ENCODE measurements at regions not wholly inside any gene's neighbourhood (a gene's known extent, or its start where the extent isn't known, plus 50 kb on each side); places are given as distances from the start of the nearest gene placed in this dataset.
A peak's percentile ranks its signal among the peaks of the same experiment; 100 is the strongest.

GRCh38 chr6:20306491-20306890, 94.2 kb upstream of the MBOAT1 start:
- DNase-seq (ENCODE audit: extremely low spot score), result no peak
- TF ChIP-seq, protein P1, sequence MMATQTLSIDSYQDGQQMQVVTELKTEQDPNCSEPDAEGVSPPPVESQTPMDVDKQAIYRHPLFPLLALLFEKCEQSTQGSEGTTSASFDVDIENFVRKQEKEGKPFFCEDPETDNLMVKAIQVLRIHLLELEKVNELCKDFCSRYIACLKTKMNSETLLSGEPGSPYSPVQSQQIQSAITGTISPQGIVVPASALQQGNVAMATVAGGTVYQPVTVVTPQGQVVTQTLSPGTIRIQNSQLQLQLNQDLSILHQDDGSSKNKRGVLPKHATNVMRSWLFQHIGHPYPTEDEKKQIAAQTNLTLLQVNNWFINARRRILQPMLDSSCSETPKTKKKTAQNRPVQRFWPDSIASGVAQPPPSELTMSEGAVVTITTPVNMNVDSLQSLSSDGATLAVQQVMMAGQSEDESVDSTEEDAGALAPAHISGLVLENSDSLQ (IDR thresholded peaks at IDR 0.05), result no peak
- no peak for TF ChIP-seq LEF1 (IDR thresholded peaks at IDR 0.05; ENCODE audit: borderline replicate concordance)
- no peak for TF ChIP-seq FOXA1 (IDR thresholded peaks at IDR 0.05)
- TF ChIP-seq CTBP1 (IDR thresholded peaks at IDR 0.05; ENCODE audit: borderline replicate concordance), result no peak
- no peak for TF ChIP-seq ARNT (IDR thresholded peaks at IDR 0.05)
- no peak for TF ChIP-seq TARDBP (IDR thresholded peaks at IDR 0.05)
- no peak for TF ChIP-seq L3MBTL2 (conservative IDR thresholded peaks at IDR 0.05)
- no peak for TF ChIP-seq NFRKB (IDR thresholded peaks at IDR 0.05)
- TF ChIP-seq HDGF (IDR thresholded peaks at IDR 0.05; ENCODE audit: borderline replicate concordance), result no peak
- ChIA-PET POLR2A (no interaction called here), CTCF (no interaction called here)

DNA sequence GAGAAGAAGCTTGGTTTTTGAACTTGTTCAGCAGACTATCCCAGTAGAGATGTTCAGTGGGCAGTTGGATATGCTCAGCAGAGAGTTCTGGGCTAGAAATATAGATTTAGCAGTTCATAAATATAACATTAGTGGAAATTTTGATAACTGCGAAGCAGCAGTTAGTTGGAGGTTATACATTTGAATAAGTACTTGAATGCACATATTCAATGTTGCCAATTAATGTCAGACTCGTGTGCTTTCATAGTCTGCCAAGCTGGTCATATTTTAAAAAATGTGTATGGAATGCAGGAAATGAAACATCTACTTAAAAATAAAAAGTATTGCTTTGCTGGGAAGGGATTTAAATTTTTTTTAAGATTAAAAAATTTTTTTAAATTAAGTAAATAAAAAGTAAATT, 92.5 kb upstream of the E2F3 start:
- ChIA-PET CTCF (no interaction called here), POLR2A (no interaction called here)
- TF ChIP-seq SUZ12 (IDR thresholded peaks at IDR 0.05) (no peak), HDGF (IDR thresholded peaks at IDR 0.05; ENCODE audit: borderline replicate concordance) (no peak), L3MBTL2 (conservative IDR thresholded peaks at IDR 0.05) (no peak), CTBP1 (IDR thresholded peaks at IDR 0.05; ENCODE audit: borderline replicate concordance) (no peak)
- DNase-seq (ENCODE audit: extremely low spot score), result no peak

DNA sequence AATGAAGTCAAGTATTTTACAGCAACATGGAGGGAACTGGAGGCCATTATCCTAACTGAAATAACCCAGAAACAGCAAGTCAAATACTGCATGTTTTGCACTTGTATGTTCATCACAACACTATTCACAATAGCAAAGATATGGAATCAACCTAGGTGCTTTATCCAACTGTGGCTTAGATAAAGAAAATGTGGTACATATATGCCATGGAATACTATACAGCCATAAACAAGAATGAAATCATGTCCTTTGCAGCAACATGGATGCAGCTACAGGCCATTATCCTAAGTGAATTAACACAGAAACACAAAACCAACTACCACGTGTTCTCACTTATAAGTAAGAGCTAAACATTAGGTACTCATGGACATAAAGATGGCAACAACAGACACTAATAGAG, 91.5 kb upstream of the E2F3 start:
- CTCF ChIA-PET, result no interaction called here
- no peak for TF ChIP-seq FOXA1 (IDR thresholded peaks at IDR 0.05)
- TF ChIP-seq NFRKB (IDR thresholded peaks at IDR 0.05), result no peak
- no peak for TF ChIP-seq ZNF384 (IDR thresholded peaks at IDR 0.05)
- no peak for TF ChIP-seq TARDBP (IDR thresholded peaks at IDR 0.05)
- no peak for TF ChIP-seq L3MBTL2 (conservative IDR thresholded peaks at IDR 0.05)
- no peak for TF ChIP-seq ARNT (IDR thresholded peaks at IDR 0.05)
- TF ChIP-seq ELF4 (IDR thresholded peaks at IDR 0.05), result no peak
- POLR2A ChIA-PET, result no interaction called here
- DNase-seq (ENCODE audit: extremely low spot score), result no peak

- no peak for DNase-seq (ENCODE audit: extremely low spot score)
- TF ChIP-seq SUZ12 (IDR thresholded peaks at IDR 0.05), result no peak
- no peak for TF ChIP-seq ZNF384 (IDR thresholded peaks at IDR 0.05)
- no peak for TF ChIP-seq HDGF (IDR thresholded peaks at IDR 0.05; ENCODE audit: borderline replicate concordance)
- TF ChIP-seq SP1 (IDR thresholded peaks at IDR 0.05), result no peak
- TF ChIP-seq TARDBP (IDR thresholded peaks at IDR 0.05), result no peak
- no peak for TF ChIP-seq FOXA1 (IDR thresholded peaks at IDR 0.05)
- no peak for TF ChIP-seq LEF1 (IDR thresholded peaks at IDR 0.05; ENCODE audit: borderline replicate concordance)
- no peak for TF ChIP-seq NFRKB (IDR thresholded peaks at IDR 0.05)
- TF ChIP-seq, protein P1 (IDR thresholded peaks at IDR 0.05), result no peak
- ChIA-PET POLR2A (no interaction called here), CTCF (interaction anchor here (1.1 kb wide), 1 partner anchor 215 kb away, joined by 3 read pairs; no protein-coding TSS in a partner anchor)
These were observed 89.1 kb upstream of the E2F3 start for GRCh38 chr6:20312606-20313005.

DNA sequence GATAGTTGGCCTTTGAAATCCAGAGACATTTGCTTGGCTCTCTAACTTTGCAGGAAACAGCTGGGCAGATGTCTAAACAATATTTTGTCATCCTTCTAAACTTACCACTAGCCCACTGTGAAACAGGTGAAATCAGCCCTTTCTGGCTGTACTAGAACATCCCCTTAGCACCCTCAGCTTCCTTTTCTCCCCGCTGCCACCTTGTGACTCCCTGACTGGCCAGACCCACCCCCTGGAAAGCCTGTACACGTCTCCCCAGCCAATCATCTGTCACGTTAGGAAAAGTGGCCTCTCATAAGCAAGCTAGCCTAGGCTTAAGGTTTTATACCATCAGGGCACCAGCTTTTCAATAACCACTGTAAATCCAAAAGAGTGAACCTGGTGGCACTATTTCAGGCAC, 88.6 kb upstream of the E2F3 start:
- CTCF ChIA-PET, result interaction anchor here (1.1 kb wide), 1 partner anchor 215 kb away, joined by 3 read pairs; no protein-coding TSS in a partner anchor
- POLR2A ChIA-PET, result no interaction called here
- no peak for DNase-seq (ENCODE audit: extremely low spot score)
- TF ChIP-seq BHLHE40 (IDR thresholded peaks at IDR 0.05; ENCODE audit: borderline replicate concordance), result no peak
- no peak for TF ChIP-seq SP1 (IDR thresholded peaks at IDR 0.05)
- TF ChIP-seq ARNT (IDR thresholded peaks at IDR 0.05), result no peak
- TF ChIP-seq FOXM1 (IDR thresholded peaks at IDR 0.05; ENCODE audit: borderline replicate concordance), result no peak
- TF ChIP-seq CTBP1 (IDR thresholded peaks at IDR 0.05; ENCODE audit: borderline replicate concordance), result no peak
- no peak for TF ChIP-seq L3MBTL2 (conservative IDR thresholded peaks at IDR 0.05)
- no peak for TF ChIP-seq NFRKB (IDR thresholded peaks at IDR 0.05)

DNA sequence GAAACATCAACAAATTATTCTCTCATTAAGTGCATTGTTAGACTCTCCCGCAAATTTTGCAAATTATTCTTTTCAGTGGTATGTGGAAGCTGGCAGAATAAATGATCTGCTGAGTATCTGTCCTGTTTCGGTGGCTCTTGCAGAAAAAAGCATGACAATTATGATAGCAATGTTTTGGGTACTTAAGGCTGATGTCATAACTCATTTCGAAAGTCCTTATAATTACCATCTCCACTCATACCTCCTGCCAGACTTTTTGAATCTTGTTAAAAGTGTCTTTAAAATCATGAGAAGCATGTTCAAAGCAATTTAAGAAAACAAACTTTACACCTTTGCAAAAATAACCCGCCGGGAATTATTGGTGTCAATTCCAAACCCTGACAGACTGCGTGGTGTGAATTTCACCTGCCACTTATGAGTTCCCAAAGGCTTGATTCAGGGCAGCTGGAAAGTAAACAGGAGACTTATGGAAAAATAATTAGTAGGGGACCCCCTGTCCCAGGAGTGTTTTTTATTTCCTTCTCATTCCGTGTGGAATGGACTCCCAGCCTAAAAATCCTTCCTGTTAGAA, 87.6 kb upstream of the E2F3 start:
- TF ChIP-seq, protein P1 (IDR thresholded peaks at IDR 0.05), result peak; percentile 14; the same call in 1 of the 2 replicates
- TF ChIP-seq ARNT (IDR thresholded peaks at IDR 0.05), result no peak
- TF ChIP-seq FOXM1 (IDR thresholded peaks at IDR 0.05; ENCODE audit: borderline replicate concordance), result no peak
- ChIA-PET POLR2A (no interaction called here), CTCF (interaction anchor here (0.6 kb wide), 1 partner anchor 31 kb away, joined by 3 read pairs; no protein-coding TSS in a partner anchor)
- DNase-seq (ENCODE audit: extremely low spot score), result no peak

GRCh38 chr6:20314866-20315845, 86.5 kb upstream of the E2F3 start:
- DNase-seq (ENCODE audit: extremely low spot score), result no peak
- CTCF ChIA-PET, result no interaction called here
- POLR2A ChIA-PET, result no interaction called here
- TF ChIP-seq NFRKB (IDR thresholded peaks at IDR 0.05) (no peak), L3MBTL2 (conservative IDR thresholded peaks at IDR 0.05) (no peak), LEF1 (IDR thresholded peaks at IDR 0.05; ENCODE audit: borderline replicate concordance) (no peak), FOXA1 (IDR thresholded peaks at IDR 0.05) (no peak), BHLHE40 (IDR thresholded peaks at IDR 0.05; ENCODE audit: borderline replicate concordance) (no peak), FOXK2 (IDR thresholded peaks at IDR 0.05) (no peak), SP1 (IDR thresholded peaks at IDR 0.05) (no peak), SUZ12 (IDR thresholded peaks at IDR 0.05) (no peak), ARNT (IDR thresholded peaks at IDR 0.05) (no peak), FOXM1 (IDR thresholded peaks at IDR 0.05; ENCODE audit: borderline replicate concordance) (no peak), CTBP1 (IDR thresholded peaks at IDR 0.05; ENCODE audit: borderline replicate concordance) (no peak), TARDBP (IDR thresholded peaks at IDR 0.05) (no peak), HDGF (IDR thresholded peaks at IDR 0.05; ENCODE audit: borderline replicate concordance) (no peak)
- TF ChIP-seq, protein P1 (IDR thresholded peaks at IDR 0.05), result no peak

All from HEK293T (cell line).